Neural cell (in vitro differentiated cells): ENCODE measurements at regions not wholly inside any gene's neighbourhood (a gene's known extent, or its start where the extent isn't known, plus 50 kb on each side); places are given as distances from the start of the nearest gene placed in this dataset.

Experiments
- EZH2 ChIP-seq: fragments of 200-600, 300-800 bp; shearing (Covaris generic), sonication (generic); IDR thresholded peaks from 2 replicates; pipeline ENCODE4 v1.6.1; 2014; ENCODE audit warnings: antibody characterized with exemption, low read length, borderline replicate concordance, mild to moderate bottlenecking; ENCODE audit not compliant: insufficient read depth, poor library complexity, severe bottlenecking
- POLR2AphosphoS5 ChIP-seq: IDR thresholded peaks from 2 replicates; pipeline ENCODE4 v1.6.1; 2012
- RAD21 ChIP-seq: fragments of 450-650 bp; conservative IDR thresholded peaks from 2 replicates; pipeline ENCODE4 v1.6.1; 2014; ENCODE audit warnings: antibody characterized with exemption, mild to moderate bottlenecking, moderate library complexity
- TAF1 ChIP-seq: IDR thresholded peaks from 2 replicates; pipeline ENCODE4 v1.6.1; 2012; ENCODE audit warnings: low read depth
- TF ChIP-seq, protein P1 (sequence below): fragments of 450-650 bp; IDR thresholded peaks from 2 replicates; pipeline ENCODE4 v1.5.1; 2014; ENCODE audit warnings: antibody characterized with exemption, mild to moderate bottlenecking, moderate library complexity; ENCODE audit not compliant: poor library complexity, severe bottlenecking

GRCh38 chr20:60135276-60135675 is 177.1 kb downstream of the CDH26 start:
- TF ChIP-seq, protein P1, sequence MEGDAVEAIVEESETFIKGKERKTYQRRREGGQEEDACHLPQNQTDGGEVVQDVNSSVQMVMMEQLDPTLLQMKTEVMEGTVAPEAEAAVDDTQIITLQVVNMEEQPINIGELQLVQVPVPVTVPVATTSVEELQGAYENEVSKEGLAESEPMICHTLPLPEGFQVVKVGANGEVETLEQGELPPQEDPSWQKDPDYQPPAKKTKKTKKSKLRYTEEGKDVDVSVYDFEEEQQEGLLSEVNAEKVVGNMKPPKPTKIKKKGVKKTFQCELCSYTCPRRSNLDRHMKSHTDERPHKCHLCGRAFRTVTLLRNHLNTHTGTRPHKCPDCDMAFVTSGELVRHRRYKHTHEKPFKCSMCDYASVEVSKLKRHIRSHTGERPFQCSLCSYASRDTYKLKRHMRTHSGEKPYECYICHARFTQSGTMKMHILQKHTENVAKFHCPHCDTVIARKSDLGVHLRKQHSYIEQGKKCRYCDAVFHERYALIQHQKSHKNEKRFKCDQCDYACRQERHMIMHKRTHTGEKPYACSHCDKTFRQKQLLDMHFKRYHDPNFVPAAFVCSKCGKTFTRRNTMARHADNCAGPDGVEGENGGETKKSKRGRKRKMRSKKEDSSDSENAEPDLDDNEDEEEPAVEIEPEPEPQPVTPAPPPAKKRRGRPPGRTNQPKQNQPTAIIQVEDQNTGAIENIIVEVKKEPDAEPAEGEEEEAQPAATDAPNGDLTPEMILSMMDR = no peak
- TF ChIP-seq RAD21 (no peak), EZH2 (no peak), TAF1 (no peak), POLR2AphosphoS5 (no peak)
